ENCODE measurements at regions not wholly inside any gene's neighbourhood (a gene's known extent, or its start where the extent isn't known, plus 50 kb on each side); places are given as distances from the start of the nearest gene placed in this dataset.

DNA sequence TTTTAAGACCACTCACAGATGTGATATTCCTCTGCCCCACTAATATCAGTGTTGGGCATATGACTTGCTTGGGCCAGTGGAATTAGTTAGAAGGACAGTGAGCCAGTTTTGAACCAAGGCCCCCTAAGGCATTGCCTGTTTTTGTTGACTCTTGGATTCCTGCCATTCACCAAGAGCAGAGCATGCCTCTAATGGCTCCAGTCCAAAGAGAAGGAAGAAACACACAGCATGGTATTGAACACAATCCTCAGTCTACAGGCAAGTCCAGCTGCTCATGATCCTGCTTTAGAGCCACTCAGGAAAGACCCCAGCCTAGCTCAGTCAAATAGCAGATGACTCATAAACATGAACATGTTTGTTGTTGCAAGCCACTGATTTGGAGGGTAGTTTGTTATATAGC is 1201.5 kb downstream of the BCL11B start:
- TF ChIP-seq EZH2 (IDR thresholded peaks at IDR 0.05; ENCODE audit: borderline replicate concordance, low read length): no peak
- TF ChIP-seq, protein P1, sequence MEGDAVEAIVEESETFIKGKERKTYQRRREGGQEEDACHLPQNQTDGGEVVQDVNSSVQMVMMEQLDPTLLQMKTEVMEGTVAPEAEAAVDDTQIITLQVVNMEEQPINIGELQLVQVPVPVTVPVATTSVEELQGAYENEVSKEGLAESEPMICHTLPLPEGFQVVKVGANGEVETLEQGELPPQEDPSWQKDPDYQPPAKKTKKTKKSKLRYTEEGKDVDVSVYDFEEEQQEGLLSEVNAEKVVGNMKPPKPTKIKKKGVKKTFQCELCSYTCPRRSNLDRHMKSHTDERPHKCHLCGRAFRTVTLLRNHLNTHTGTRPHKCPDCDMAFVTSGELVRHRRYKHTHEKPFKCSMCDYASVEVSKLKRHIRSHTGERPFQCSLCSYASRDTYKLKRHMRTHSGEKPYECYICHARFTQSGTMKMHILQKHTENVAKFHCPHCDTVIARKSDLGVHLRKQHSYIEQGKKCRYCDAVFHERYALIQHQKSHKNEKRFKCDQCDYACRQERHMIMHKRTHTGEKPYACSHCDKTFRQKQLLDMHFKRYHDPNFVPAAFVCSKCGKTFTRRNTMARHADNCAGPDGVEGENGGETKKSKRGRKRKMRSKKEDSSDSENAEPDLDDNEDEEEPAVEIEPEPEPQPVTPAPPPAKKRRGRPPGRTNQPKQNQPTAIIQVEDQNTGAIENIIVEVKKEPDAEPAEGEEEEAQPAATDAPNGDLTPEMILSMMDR (conservative IDR thresholded peaks at IDR 0.05 in 1 of 2, IDR thresholded peaks at IDR 0.05 in 1 of 2; ENCODE audit: extremely low read depth in 1 of 2, insufficient read depth in 1 of 2, low read depth in 1 of 2, low read length in 2 of 2): no peak

Measured in mammary epithelial cell (primary cell).